Right atrium auricular region (tissue), 2 donors: ENCODE measurements at regions not wholly inside any gene's neighbourhood (a gene's known extent, or its start where the extent isn't known, plus 50 kb on each side); places are given as distances from the start of the nearest gene placed in this dataset.

ENCODE experiments used
- DNase-seq: peaks from one replicate; pipeline ENCODE4 v3.0.0-alpha.2; 2019; ENCODE audit warnings: low spot score
- H3K27ac ChIP-seq, 2 donors: fragments of 200-600 bp; sonication (generic); 1 replicate in 1 of 2; 2 replicates in 1 of 2; pipeline ENCODE4 v1.5.1; 2016 to 2019
- H3K27me3 ChIP-seq, 2 donors: fragments of 200-600 bp; sonication (generic); one replicate each; pipeline versions ENCODE4 v1.5.1 to v1.6.0; 2017 to 2019
- H3K36me3 ChIP-seq: fragments of 200-600 bp; sonication (generic); one replicate; pipeline ENCODE4 v1.5.1; 2016
- H3K4me1 ChIP-seq, 2 donors: fragments of 200-600 bp; sonication (generic); one replicate each; pipeline versions ENCODE4 v1.5.1 to v1.6.0; 2017 to 2019
- H3K4me3 ChIP-seq, 2 donors: fragments of 200-600 bp; sonication (generic); 1 replicate in 1 of 2; 2 replicates in 1 of 2; pipeline ENCODE4 v1.5.1; 2017 to 2019; ENCODE audit warnings: mild to moderate bottlenecking in 1 of 2, moderate library complexity in 1 of 2
- H3K9me3 ChIP-seq, 2 donors: fragments of 200-600 bp; sonication (generic); one replicate each; pipeline ENCODE4 v1.5.1; 2019
- CTCF ChIP-seq, 2 donors: fragments of 200-600 bp; sonication (generic); IDR thresholded peaks; one replicate each; pipeline ENCODE4 v1.5.1; 2019; ENCODE audit warnings: antibody characterized with exemption in 2 of 2

- H3K27ac ChIP-seq = no peak overlapping the region
- no peak overlapping the region for H3K4me3 ChIP-seq
- TF ChIP-seq CTCF (IDR thresholded peaks at IDR 0.05) = no peak
- no peaks in the 10 kb centered on the region for H3K36me3 ChIP-seq
- H3K27me3 ChIP-seq = no peaks in the 10 kb centered on the region
- no peaks in the 10 kb centered on the region for H3K9me3 ChIP-seq
- H3K4me1 ChIP-seq = no peaks in the 10 kb centered on the region
- no peak for DNase-seq
Observed at GRCh38 chr12:94889445-94890210, 113.9 kb downstream of the NDUFA12 start.

GRCh38 chr12:94879542-94879941 lies 124.0 kb downstream of the NDUFA12 start:
- Histone ChIP-seq H3K36me3 (no peaks in the 10 kb centered on the region), H3K4me1 (peaks cover 0 to under 1% of the 10 kb centered on the region in 2 donors), H3K9me3 (no peaks in the 10 kb centered on the region), H3K27me3 (peaks cover 0 to 2% of the 10 kb centered on the region in 2 donors), H3K27ac (no peak overlapping the region), H3K4me3 (no peak overlapping the region)
- no peak for TF ChIP-seq CTCF (IDR thresholded peaks at IDR 0.05)
- DNase-seq = no peak

- Histone ChIP-seq H3K4me3 (no peak overlapping the region), H3K4me1 (peaks cover 0 to 17% of the 10 kb centered on the region in 2 donors), H3K9me3 (no peaks in the 10 kb centered on the region), H3K36me3 (no peaks in the 10 kb centered on the region), H3K27ac (no peak overlapping the region), H3K27me3 (peaks cover 0 to 2% of the 10 kb centered on the region in 2 donors)
- no peak for TF ChIP-seq CTCF (IDR thresholded peaks at IDR 0.05)
- no peak for DNase-seq
Observed at GRCh38 chr12:94875525-94875924, 128.0 kb downstream of the NDUFA12 start.

GRCh38 chr12:94874518-94875302 lies 128.8 kb downstream of the NDUFA12 start:
- no peak for DNase-seq
- no peak for TF ChIP-seq CTCF (IDR thresholded peaks at IDR 0.05)
- Histone ChIP-seq H3K4me1 (peaks cover 0 to 17% of the 10 kb centered on the region in 2 donors), H3K9me3 (no peaks in the 10 kb centered on the region), H3K36me3 (no peaks in the 10 kb centered on the region), H3K27me3 (peaks cover 0 to 2% of the 10 kb centered on the region in 2 donors), H3K4me3 (peak overlapping the region; percentile 60 to 66), H3K27ac (no peak overlapping the region)

GRCh38 chr12:94873734-94874517 lies 129.6 kb downstream of the NDUFA12 start:
- TF ChIP-seq CTCF (IDR thresholded peaks at IDR 0.05) = no peak
- Histone ChIP-seq H3K27ac (no peak overlapping the region), H3K4me3 (peak overlapping the region; percentile 60 to 66), H3K27me3 (peaks cover 0 to 2% of the 10 kb centered on the region in 2 donors), H3K36me3 (no peaks in the 10 kb centered on the region), H3K9me3 (no peaks in the 10 kb centered on the region), H3K4me1 (peaks cover 0 to 17% of the 10 kb centered on the region in 2 donors)
- no peak for DNase-seq
